GM23338 (cell line): ENCODE measurements at regions not wholly inside any gene's neighbourhood (a gene's known extent, or its start where the extent isn't known, plus 50 kb on each side); places are given as distances from the start of the nearest gene placed in this dataset.

Source experiments
- ATAC-seq: fragments of 200-7000 bp; cut with Tn5 transposase; 3 replicates; pipeline ENCODE4 v1.9.1; 2020
- DNase-seq: peaks from one replicate; pipeline ENCODE4 v3.0.0-alpha.2; 2015; ENCODE audit warnings: low spot score
- H2AFZ ChIP-seq: fragments of 200-600 bp; sonication (generic); 2 replicates; pipeline ENCODE4 v1.8.0; 2016; ENCODE audit warnings: antibody characterized with exemption, mild to moderate bottlenecking, moderate library complexity
- H3F3A ChIP-seq: fragments of 200-600 bp; sonication (generic); replicated peaks from 2 replicates; pipeline ENCODE4 v1.8.0; 2017; ENCODE audit warnings: antibody characterized with exemption, mixed run types, low read depth
- H3K27ac ChIP-seq: fragments of 200-600 bp; sonication (generic); 2 replicates; pipeline ENCODE4 v1.6.1; 2016; ENCODE audit warnings: low read depth
- H3K27me3 ChIP-seq: fragments of 200-600 bp; sonication (generic); 2 replicates; pipeline ENCODE4 v1.8.0; 2016; ENCODE audit warnings: mild to moderate bottlenecking, mixed run types, moderate library complexity; ENCODE audit not compliant: insufficient read depth
- H3K36me3 ChIP-seq: fragments of 200-600 bp; sonication (generic); 2 replicates; pipeline ENCODE4 v1.8.0; 2016; ENCODE audit warnings: mild to moderate bottlenecking; ENCODE audit not compliant: insufficient read depth
- H3K4me1 ChIP-seq: fragments of 200-600 bp; sonication (generic); 2 replicates; pipeline ENCODE4 v1.8.0; 2016; ENCODE audit warnings: mild to moderate bottlenecking, moderate library complexity; ENCODE audit not compliant: insufficient read depth
- H3K4me2 ChIP-seq: fragments of 200-600 bp; sonication (generic); 2 replicates; pipeline ENCODE4 v1.7.1; 2017; ENCODE audit warnings: mixed run types
- H3K4me3 ChIP-seq: fragments of 200-600 bp; sonication (generic); 2 replicates; pipeline ENCODE4 v1.6.1; 2016; ENCODE audit warnings: mixed run types
- H3K79me2 ChIP-seq: fragments of 200-600 bp; sonication (generic); replicated peaks from 2 replicates; pipeline ENCODE4 v1.8.0; 2017; ENCODE audit warnings: mild to moderate bottlenecking; ENCODE audit not compliant: insufficient read depth
- H3K9me2 ChIP-seq: fragments of 200-600 bp; sonication (generic); 2 replicates; pipeline ENCODE4 v1.8.0; 2017; ENCODE audit not compliant: insufficient read depth
- H4K20me1 ChIP-seq: fragments of 200-600 bp; sonication (generic); replicated peaks from 2 replicates; pipeline ENCODE4 v1.8.0; 2017; ENCODE audit warnings: mild to moderate bottlenecking; ENCODE audit not compliant: insufficient read depth
- H3K27ac Mint-ChIP-seq: 2 replicates; pipeline ENCODE4 v1.8.0; 2020; ENCODE audit warnings: inconsistent platforms, mild to moderate bottlenecking, moderate library complexity, mixed read lengths
- H3K27me3 Mint-ChIP-seq: 3 replicates; pipeline ENCODE4 v1.8.0; 2022; ENCODE audit warnings: low read depth, mild to moderate bottlenecking, moderate library complexity, mixed read lengths, inconsistent platforms; ENCODE audit not compliant: insufficient read depth, poor library complexity
- H3K36me3 Mint-ChIP-seq: 3 replicates; pipeline ENCODE4 v1.8.0; 2021; ENCODE audit warnings: low read depth, mild to moderate bottlenecking, inconsistent platforms, moderate library complexity, mixed read lengths
- H3K4me1 Mint-ChIP-seq: 3 replicates; pipeline ENCODE4 v1.8.0; 2020; ENCODE audit warnings: mild to moderate bottlenecking, inconsistent platforms, mixed read lengths
- H3K4me3 Mint-ChIP-seq: 3 replicates; pipeline ENCODE4 v1.8.0; 2021; ENCODE audit warnings: moderate library complexity, mild to moderate bottlenecking, inconsistent platforms, mixed read lengths
- H3K9me3 Mint-ChIP-seq: 3 replicates; pipeline ENCODE4 v1.8.0; 2020; ENCODE audit warnings: moderate library complexity, mild to moderate bottlenecking, inconsistent platforms, mixed read lengths
- CREB1 ChIP-seq: fragments of 250-450 bp; sonication (Bioruptor Pico); IDR thresholded peaks from 2 replicates; pipeline ENCODE4 v1.5.0; 2020; ENCODE audit warnings: low read depth, mild to moderate bottlenecking, moderate library complexity
- JUNB ChIP-seq: IDR thresholded peaks from one replicate; pipeline ENCODE4 v1.6.1; 2016; ENCODE audit warnings: antibody characterized with exemption; ENCODE audit not compliant: unreplicated experiment
- NANOG ChIP-seq: IDR thresholded peaks from 2 replicates; pipeline ENCODE4 v1.6.1; 2016; ENCODE audit warnings: antibody characterized with exemption, borderline replicate concordance
- TF ChIP-seq, protein P1 (sequence below), 2 experiments: fragments of 200-600 bp in 1 of 2; sonication (generic) in 1 of 2; conservative IDR thresholded peaks; 2 replicates each; pipeline versions ENCODE4 v1.5.1 to v1.6.1; 2016 to 2017; ENCODE audit warnings: antibody characterized with exemption in 2 of 2, low read depth in 2 of 2, mild to moderate bottlenecking in 2 of 2, moderate library complexity in 1 of 2
- TF ChIP-seq, protein P2 (sequence below): IDR thresholded peaks from one replicate; pipeline ENCODE4 v1.6.1; 2018; ENCODE audit warnings: antibody characterized with exemption; ENCODE audit not compliant: unreplicated experiment

DNA sequence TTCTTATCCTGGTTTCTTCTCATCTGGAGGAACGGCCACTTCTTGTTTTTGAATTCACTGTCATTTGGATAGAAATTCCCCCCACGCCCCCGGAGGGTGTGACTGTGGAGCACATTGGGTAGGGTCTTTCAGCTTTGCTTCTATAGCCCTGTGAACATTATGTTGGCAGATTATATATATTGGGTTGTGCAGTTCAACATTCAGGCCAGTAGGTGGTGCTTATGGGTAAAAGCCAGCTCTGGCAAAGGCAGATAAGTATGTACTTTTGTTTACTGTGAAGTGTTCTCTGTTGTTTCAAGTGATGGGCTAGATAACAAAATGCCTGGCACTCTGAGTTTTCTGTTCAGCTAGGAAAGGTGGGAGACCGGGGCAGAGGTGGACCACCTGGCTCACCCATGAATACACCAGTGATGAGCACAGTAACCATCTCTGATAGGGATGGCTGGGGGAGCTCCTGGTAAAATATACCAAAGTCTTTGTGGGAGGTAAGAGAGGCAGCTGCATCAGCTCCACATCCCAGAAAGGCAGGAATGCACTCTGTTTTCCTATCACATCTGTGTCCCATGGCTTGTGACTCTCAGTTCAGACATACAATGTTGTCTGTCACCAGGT, 1348.2 kb upstream of the RAG2 start:
- Histone ChIP-seq H3K4me1 (no peaks in the 10 kb centered on the region), H3K4me3 (no peak overlapping the region), H3K9me2 (no peaks in the 10 kb centered on the region), H3K27me3 (no peaks in the 10 kb centered on the region), H3K36me3 (peaks cover 3% of the 10 kb centered on the region; the same call in 1 of the 2 replicates), H3K79me2 (no peaks in the 10 kb centered on the region), H4K20me1 (no peaks in the 10 kb centered on the region), H3K27ac (no peak overlapping the region), H3K4me2 (no peak overlapping the region), H3F3A (no peaks in the 10 kb centered on the region), H2AFZ (no peak overlapping the region)
- Mint-ChIP-seq H3K36me3 (peaks cover 8% of the 10 kb centered on the region; the same call in 2 of the 3 replicates), H3K4me1 (no peaks in the 10 kb centered on the region), H3K4me3 (no peak overlapping the region), H3K27ac (no peak overlapping the region), H3K9me3 (peaks cover 12% of the 10 kb centered on the region; the same call in 2 of the 3 replicates), H3K27me3 (peaks cover 4% of the 10 kb centered on the region)
- peak; percentile 65 for DNase-seq
- ATAC-seq = peak; percentile 84
- TF ChIP-seq NANOG = no peak
- TF ChIP-seq, protein P1, sequence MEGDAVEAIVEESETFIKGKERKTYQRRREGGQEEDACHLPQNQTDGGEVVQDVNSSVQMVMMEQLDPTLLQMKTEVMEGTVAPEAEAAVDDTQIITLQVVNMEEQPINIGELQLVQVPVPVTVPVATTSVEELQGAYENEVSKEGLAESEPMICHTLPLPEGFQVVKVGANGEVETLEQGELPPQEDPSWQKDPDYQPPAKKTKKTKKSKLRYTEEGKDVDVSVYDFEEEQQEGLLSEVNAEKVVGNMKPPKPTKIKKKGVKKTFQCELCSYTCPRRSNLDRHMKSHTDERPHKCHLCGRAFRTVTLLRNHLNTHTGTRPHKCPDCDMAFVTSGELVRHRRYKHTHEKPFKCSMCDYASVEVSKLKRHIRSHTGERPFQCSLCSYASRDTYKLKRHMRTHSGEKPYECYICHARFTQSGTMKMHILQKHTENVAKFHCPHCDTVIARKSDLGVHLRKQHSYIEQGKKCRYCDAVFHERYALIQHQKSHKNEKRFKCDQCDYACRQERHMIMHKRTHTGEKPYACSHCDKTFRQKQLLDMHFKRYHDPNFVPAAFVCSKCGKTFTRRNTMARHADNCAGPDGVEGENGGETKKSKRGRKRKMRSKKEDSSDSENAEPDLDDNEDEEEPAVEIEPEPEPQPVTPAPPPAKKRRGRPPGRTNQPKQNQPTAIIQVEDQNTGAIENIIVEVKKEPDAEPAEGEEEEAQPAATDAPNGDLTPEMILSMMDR (conservative IDR thresholded peaks at IDR 0.05; ENCODE audit: low read depth in 2 of 2) = peak; percentile 61 to 78

DNA sequence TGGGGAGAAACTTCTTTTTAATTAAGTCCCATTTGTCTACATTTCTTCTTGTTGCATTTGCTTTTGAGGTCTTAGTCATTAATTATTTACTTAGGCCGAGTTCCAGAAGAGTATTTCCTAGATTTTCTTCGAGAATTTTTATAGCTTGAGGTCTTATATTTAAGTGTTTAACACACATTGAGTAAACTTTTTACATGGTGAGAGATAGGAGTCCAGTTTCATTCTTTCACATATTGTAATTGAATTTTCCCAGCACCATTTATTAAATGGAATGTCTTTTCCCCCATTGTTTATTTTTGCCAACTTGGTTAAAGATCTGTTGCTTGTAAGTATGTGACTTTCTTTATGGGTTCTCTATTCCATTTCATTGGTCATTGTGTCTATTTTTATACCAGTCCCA, 1344.0 kb upstream of the RAG2 start:
- ATAC-seq = no peak
- Histone ChIP-seq H3K4me3 (no peak overlapping the region), H3K36me3 (no peaks in the 10 kb centered on the region), H3F3A (no peaks in the 10 kb centered on the region), H3K4me1 (no peaks in the 10 kb centered on the region), H3K79me2 (no peaks in the 10 kb centered on the region), H2AFZ (no peak overlapping the region), H4K20me1 (no peaks in the 10 kb centered on the region), H3K9me2 (no peaks in the 10 kb centered on the region), H3K4me2 (no peak overlapping the region), H3K27me3 (no peaks in the 10 kb centered on the region), H3K27ac (no peak overlapping the region)
- H3K27ac Mint-ChIP-seq = no peak overlapping the region
- DNase-seq = no peak
- H3K4me3 Mint-ChIP-seq = no peak overlapping the region
- peaks cover 11% of the 10 kb centered on the region; the same call in 2 of the 3 replicates for H3K36me3 Mint-ChIP-seq
- TF ChIP-seq, protein P2, sequence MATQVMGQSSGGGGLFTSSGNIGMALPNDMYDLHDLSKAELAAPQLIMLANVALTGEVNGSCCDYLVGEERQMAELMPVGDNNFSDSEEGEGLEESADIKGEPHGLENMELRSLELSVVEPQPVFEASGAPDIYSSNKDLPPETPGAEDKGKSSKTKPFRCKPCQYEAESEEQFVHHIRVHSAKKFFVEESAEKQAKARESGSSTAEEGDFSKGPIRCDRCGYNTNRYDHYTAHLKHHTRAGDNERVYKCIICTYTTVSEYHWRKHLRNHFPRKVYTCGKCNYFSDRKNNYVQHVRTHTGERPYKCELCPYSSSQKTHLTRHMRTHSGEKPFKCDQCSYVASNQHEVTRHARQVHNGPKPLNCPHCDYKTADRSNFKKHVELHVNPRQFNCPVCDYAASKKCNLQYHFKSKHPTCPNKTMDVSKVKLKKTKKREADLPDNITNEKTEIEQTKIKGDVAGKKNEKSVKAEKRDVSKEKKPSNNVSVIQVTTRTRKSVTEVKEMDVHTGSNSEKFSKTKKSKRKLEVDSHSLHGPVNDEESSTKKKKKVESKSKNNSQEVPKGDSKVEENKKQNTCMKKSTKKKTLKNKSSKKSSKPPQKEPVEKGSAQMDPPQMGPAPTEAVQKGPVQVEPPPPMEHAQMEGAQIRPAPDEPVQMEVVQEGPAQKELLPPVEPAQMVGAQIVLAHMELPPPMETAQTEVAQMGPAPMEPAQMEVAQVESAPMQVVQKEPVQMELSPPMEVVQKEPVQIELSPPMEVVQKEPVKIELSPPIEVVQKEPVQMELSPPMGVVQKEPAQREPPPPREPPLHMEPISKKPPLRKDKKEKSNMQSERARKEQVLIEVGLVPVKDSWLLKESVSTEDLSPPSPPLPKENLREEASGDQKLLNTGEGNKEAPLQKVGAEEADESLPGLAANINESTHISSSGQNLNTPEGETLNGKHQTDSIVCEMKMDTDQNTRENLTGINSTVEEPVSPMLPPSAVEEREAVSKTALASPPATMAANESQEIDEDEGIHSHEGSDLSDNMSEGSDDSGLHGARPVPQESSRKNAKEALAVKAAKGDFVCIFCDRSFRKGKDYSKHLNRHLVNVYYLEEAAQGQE = no peak
- TF ChIP-seq CREB1 (no peak), JUNB (no peak)
- no peaks in the 10 kb centered on the region for H3K4me1 Mint-ChIP-seq
- peaks cover 18% of the 10 kb centered on the region; the same call in 2 of the 3 replicates for H3K9me3 Mint-ChIP-seq
- H3K27me3 Mint-ChIP-seq = peaks cover 4% of the 10 kb centered on the region
